ENCODE measurements at regions not wholly inside any gene's neighbourhood (a gene's known extent, or its start where the extent isn't known, plus 50 kb on each side); places are given as distances from the start of the nearest gene placed in this dataset.
"Not testable (repeated sequence)": the region's sequence is repeated elsewhere in the genome, so short reads cannot be mapped to it uniquely, and the experiment has no call there.

DNA sequence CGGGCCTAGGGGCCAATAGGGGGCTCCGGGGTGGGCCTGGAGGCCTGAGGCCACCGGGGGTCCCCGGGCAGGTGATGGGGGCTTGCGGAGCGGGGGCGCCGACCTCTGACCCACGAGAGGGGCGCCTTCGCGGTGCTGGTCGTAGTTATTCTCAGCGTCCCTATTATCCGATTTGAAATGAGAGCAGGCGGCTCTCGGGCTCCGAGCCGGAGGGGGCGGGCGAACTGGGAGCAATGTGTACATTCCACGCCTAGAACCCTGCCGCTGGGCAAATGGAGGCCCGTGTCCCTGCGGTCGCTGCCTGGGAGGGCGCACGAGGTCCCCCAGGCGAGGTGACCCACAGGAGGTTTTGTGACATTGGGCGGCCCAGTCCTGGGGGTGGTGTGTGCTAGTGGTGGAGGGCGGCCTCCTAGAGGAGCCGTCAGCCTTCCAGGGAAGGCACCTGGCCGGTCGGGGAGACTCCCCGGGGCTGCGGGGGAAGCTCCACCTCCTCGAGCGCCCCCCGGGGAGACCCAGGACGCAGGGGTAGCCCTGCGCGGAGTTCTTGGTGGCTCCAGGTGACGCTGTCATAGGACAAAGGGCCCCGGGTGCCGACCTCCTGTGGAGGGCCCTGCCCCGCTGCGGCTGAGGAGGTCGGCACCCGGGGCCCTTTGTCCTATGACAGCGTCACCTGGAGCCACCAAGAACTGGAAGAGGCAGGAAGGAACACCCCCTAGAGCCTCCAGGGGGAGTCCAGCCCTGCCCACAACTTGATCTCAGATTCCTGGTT, 102.6 kb upstream of the PRKX start:
- peak; percentile 27 for DNase-seq

GRCh38 chrX:3811331-3812311, 98.2 kb upstream of the PRKX start:
- DNase-seq = peak; percentile 68

DNA sequence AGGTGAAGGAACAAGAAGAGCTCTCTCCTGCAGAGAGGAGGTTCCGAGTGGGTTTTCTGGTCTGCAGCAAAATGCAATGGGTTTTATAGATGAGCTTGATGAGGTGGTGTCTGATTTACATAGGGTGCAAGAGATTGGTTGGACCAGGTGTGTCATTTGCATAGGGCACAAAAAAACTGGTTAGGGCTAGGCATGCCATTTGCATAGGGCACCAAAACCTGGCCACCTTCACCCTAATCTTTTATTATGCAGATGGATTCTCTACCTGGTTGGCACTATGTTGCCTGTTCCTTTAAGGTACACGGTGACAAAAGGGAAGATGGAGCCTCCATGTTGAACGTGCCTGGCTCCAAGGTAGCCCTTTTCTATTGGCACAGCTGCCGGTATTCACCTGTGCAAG, 94.5 kb upstream of the PRKX start:
- DNase-seq = no peak

DNA sequence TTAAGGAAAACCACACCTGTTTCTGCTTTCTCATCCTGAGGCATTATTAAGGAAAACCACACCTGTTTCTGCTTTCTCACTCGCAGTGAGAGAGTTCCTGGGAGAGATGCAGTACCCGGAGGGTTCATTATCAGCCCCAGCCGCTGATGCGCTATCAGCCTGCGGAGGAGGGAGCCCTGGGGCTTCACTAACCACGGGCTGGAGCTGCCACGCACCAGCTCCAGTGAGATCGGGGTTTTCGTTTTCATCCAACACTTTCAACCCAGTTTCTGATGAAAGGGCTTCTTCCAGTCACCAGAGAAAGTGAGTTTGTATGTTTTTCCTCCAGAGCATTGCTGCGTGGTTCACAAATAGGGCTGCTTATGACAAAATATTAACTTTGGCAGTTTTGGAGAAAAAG, 93.2 kb upstream of the PRKX start:
- DNase-seq = no peak

DNA sequence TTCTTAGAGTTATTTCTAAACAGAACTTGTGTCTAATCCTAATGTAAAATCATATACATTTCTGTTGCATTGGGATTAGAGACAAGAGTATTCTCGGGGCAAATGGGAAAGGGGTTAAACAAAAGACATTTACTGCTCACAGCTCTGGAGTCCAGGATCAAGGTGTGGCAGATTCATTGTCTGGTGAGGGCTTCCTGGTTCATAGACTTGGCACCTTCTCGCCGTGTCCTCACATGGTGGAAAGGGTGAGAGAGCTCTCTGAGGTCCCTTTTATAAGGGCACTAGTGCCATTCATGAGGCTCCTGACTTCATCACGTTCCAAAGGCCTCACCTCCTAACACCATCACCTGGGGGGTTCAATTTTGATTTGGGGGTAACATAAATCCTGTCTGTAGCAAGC, 90.3 kb upstream of the PRKX start:
- DNase-seq = no peak

- no peak for DNase-seq
Measured at GRCh38 chrX:3803305-3803704, 89.9 kb upstream of the PRKX start.

- not testable (repeated sequence) for DNase-seq
Measured at GRCh38 chrX:3795411-3795810, 82.0 kb upstream of the PRKX start.

DNA sequence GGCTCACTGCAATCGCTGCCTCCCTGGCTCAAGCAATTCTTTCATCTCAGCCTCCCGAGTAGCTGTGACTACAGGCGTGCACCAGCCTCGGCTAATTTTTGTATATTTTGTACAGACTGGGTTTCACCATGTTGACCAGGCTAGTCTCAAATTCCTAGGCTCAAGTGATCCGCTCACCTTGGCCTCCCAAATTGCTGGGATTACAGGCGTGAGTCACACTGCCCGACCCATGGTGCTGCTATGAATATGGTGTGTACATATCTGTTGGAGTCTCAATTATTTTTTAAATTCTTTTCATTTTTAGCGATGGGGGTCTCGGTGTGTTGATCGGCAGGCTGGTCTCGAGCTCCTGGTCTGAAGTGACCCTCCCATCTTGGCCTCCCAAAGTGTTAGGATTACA, 78.0 kb upstream of the PRKX start:
- no peak for DNase-seq

- peak; percentile 44 for DNase-seq
Measured at GRCh38 chrX:3788494-3789233, 75.2 kb upstream of the PRKX start.

DNA sequence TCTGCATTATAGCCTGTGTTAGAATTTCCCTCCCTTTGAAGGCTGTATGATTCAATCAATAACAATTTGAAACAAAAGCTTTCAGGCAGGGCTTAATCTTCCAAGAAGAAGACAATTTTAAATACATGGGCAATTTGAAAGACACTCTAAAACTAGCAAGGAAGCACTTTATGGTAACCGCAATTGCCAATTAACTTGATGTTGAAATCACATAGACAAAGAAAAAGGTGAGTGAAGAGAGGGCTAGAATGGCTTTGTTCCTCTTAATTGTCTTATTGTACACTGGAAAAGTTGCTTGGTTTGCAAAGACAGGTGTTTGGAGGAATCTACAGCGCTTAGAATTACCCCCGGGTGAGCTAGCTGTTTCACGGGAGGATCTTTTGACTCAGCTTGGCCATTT, 74.4 kb upstream of the PRKX start:
- DNase-seq = no peak

- not testable (repeated sequence) for DNase-seq
Measured at GRCh38 chrX:3785822-3786221, 72.4 kb upstream of the PRKX start.

GRCh38 chrX:3780564-3780963, 67.1 kb upstream of the PRKX start:
- no peak for DNase-seq

GRCh38 chrX:3779546-3779945, 66.1 kb upstream of the PRKX start:
- DNase-seq = no peak

DNA sequence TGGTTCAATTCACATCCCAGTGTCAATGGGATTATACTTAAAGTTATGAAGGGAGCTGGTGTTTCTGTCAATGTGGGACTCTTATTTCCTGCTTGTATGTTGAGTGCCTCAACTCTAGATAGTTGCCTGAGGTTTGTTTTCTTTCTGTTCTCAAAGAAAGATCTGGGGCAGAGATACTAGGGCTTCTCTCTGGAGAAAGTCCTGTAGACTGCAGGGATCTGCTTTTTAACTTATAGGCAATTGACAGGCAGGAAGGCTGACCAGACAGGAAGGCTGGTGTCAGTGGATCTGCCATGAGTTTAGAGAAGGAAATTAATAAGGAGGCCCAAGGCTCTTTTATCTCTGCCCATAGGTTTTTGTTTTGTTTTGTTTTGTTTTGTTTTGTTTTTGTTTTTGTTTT, 64.0 kb upstream of the PRKX start:
- DNase-seq = peak; percentile 3

- DNase-seq = no peak
Measured at GRCh38 chrX:3771766-3772165, 58.3 kb upstream of the PRKX start.

DNA sequence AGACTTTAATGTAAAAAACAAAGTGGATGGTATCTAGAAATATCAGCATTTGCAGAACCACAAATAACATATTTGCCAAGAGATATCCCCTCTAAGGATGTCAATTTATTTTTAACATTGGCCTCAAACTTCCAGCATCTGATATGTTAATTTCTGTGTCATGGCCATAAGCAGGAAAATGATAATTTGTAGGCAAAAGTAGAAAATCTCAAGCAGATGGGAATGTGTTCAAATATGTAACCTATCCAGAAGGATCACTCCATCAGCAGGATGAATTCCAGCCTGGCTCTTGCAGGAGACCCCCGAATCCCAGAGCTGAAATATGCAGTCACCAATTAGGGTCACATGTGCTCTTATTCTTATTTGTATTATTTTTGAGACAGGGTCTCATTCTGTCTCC, 55.4 kb upstream of the PRKX start:
- DNase-seq = no peak
